Nephron progenitor cell (in vitro differentiated cells): ENCODE measurements at regions not wholly inside any gene's neighbourhood (a gene's known extent, or its start where the extent isn't known, plus 50 kb on each side); places are given as distances from the start of the nearest gene placed in this dataset.

Source experiments
- DNase-seq: peaks from one replicate; pipeline ENCODE4 v3.0.0; 2021
- H3K27ac Mint-ChIP-seq: 2 replicates; pipeline ENCODE4 v1.8.0; 2021; ENCODE audit warnings: mild to moderate bottlenecking, moderate library complexity, mixed read lengths
- H3K27me3 Mint-ChIP-seq: 2 replicates; pipeline ENCODE4 v1.8.0; 2021; ENCODE audit warnings: mild to moderate bottlenecking, low read depth, mixed read lengths; ENCODE audit not compliant: poor library complexity
- H3K36me3 Mint-ChIP-seq: 2 replicates; pipeline ENCODE4 v1.8.0; 2021; ENCODE audit warnings: low read depth, mixed read lengths
- H3K4me1 Mint-ChIP-seq: 2 replicates; pipeline ENCODE4 v1.8.0; 2021; ENCODE audit warnings: mixed read lengths
- H3K4me3 Mint-ChIP-seq: 2 replicates; pipeline ENCODE4 v1.8.0; 2021; ENCODE audit warnings: mild to moderate bottlenecking, moderate library complexity, mixed read lengths
- H3K9me3 Mint-ChIP-seq: 2 replicates; pipeline ENCODE4 v1.8.0; 2021; ENCODE audit warnings: mild to moderate bottlenecking, moderate library complexity, mixed read lengths
- CTCF ChIP-seq: fragments of 200-600 bp; sonication (generic); IDR thresholded peaks from 2 replicates; pipeline ENCODE4 v1.5.0; 2021; ENCODE audit warnings: antibody characterized with exemption

GRCh38 chr1:79657951-79658658, 651.6 kb upstream of the ADGRL4 start:
- Mint-ChIP-seq H3K27ac (no peak overlapping the region), H3K9me3 (no peaks in the 10 kb centered on the region), H3K36me3 (no peaks in the 10 kb centered on the region), H3K27me3 (no peaks in the 10 kb centered on the region), H3K4me3 (no peak overlapping the region), H3K4me1 (peaks cover 12% of the 10 kb centered on the region)
- no peak for TF ChIP-seq CTCF
- no peak for DNase-seq

GRCh38 chr1:79655876-79656275, 649.3 kb upstream of the ADGRL4 start:
- H3K27ac Mint-ChIP-seq: no peak overlapping the region
- no peaks in the 10 kb centered on the region for H3K36me3 Mint-ChIP-seq
- DNase-seq: no peak
- no peak for TF ChIP-seq CTCF
- H3K4me3 Mint-ChIP-seq: no peak overlapping the region
- peaks cover 19% of the 10 kb centered on the region for H3K4me1 Mint-ChIP-seq
- no peaks in the 10 kb centered on the region for H3K9me3 Mint-ChIP-seq
- no peaks in the 10 kb centered on the region for H3K27me3 Mint-ChIP-seq

GRCh38 chr1:79652426-79652825, 645.9 kb upstream of the ADGRL4 start:
- Mint-ChIP-seq H3K27ac (no peak overlapping the region), H3K4me3 (no peak overlapping the region), H3K27me3 (no peaks in the 10 kb centered on the region), H3K9me3 (no peaks in the 10 kb centered on the region), H3K36me3 (no peaks in the 10 kb centered on the region), H3K4me1 (peaks cover 13% of the 10 kb centered on the region)
- DNase-seq: no peak
- no peak for TF ChIP-seq CTCF

GRCh38 chr1:79648126-79648525, 641.6 kb upstream of the ADGRL4 start:
- Mint-ChIP-seq H3K27me3 (no peaks in the 10 kb centered on the region), H3K4me1 (peaks cover 7% of the 10 kb centered on the region), H3K9me3 (no peaks in the 10 kb centered on the region)

GRCh38 chr1:79646880-79647279, 640.4 kb upstream of the ADGRL4 start:
- no peak for DNase-seq
- H3K27me3 Mint-ChIP-seq: no peaks in the 10 kb centered on the region
- H3K4me1 Mint-ChIP-seq: no peaks in the 10 kb centered on the region
- no peak for TF ChIP-seq CTCF
- H3K27ac Mint-ChIP-seq: no peak overlapping the region
- H3K4me3 Mint-ChIP-seq: no peak overlapping the region
- H3K36me3 Mint-ChIP-seq: peaks cover 4% of the 10 kb centered on the region
- no peaks in the 10 kb centered on the region for H3K9me3 Mint-ChIP-seq

More at GRCh38 chr1:79648126-79648525, 641.6 kb upstream of the ADGRL4 start:
- Mint-ChIP-seq H3K4me3 (no peak overlapping the region), H3K36me3 (peaks cover 4% of the 10 kb centered on the region), H3K27ac (no peak overlapping the region)
- DNase-seq: no peak
- no peak for TF ChIP-seq CTCF

GRCh38 chr1:79638382-79638781, 631.9 kb upstream of the ADGRL4 start:
- peaks cover 3% of the 10 kb centered on the region for H3K27me3 Mint-ChIP-seq
- H3K9me3 Mint-ChIP-seq: no peaks in the 10 kb centered on the region
- no peaks in the 10 kb centered on the region for H3K36me3 Mint-ChIP-seq
- no peak overlapping the region for H3K4me3 Mint-ChIP-seq
- no peak overlapping the region for H3K27ac Mint-ChIP-seq
- H3K4me1 Mint-ChIP-seq: peaks cover 5% of the 10 kb centered on the region
- TF ChIP-seq CTCF: no peak
- DNase-seq: no peak
